ENCODE measurements at regions not wholly inside any gene's neighbourhood (a gene's known extent, or its start where the extent isn't known, plus 50 kb on each side); places are given as distances from the start of the nearest gene placed in this dataset.

DNA sequence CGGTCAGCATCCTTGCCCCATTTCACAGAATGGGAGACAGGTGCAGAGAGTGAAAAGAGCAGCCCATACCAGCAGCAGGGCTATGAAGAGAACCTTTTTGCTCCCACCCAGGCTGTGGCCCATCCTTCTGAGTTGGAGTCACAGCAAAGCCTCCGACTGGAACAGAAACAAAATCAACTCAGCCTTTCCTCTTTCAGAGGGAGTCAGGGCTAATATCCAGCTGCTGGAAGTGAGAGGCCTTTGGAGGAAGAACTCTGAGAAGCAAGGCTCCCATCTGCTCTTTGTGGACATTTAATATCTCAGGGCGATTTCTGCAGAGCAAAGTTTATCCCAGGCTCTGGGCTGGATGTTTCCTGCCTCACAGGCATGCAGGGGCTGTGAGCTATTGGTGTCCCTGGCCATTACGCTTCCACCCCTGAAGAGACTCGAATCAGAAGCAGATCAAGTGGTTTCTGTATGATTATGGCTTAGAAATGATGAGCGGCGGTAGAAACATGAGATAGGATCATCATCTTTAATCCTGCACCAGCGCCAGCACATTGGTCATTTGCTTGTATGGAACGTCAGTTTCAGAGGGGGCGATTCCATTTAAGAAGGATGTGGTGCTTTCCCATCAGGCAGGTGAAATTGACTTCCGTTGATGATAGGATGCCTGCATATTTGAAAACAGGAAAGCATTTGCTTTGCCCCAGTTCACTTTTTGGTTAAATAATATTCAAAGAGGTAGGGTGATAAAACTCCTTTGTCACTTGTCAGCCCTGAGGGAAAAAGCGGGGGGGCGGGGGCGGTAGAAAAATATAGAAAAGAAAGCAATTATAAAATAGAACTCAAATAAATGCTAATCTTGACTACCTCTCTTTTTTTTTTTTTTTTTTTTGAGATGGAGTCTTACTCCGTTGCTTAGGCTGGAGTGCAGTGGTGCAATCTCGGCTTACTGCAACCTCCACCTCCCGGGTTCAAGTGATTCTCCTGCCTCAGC lies 152.4 kb downstream of the LRRC30 start:
- TF ChIP-seq, protein P1, sequence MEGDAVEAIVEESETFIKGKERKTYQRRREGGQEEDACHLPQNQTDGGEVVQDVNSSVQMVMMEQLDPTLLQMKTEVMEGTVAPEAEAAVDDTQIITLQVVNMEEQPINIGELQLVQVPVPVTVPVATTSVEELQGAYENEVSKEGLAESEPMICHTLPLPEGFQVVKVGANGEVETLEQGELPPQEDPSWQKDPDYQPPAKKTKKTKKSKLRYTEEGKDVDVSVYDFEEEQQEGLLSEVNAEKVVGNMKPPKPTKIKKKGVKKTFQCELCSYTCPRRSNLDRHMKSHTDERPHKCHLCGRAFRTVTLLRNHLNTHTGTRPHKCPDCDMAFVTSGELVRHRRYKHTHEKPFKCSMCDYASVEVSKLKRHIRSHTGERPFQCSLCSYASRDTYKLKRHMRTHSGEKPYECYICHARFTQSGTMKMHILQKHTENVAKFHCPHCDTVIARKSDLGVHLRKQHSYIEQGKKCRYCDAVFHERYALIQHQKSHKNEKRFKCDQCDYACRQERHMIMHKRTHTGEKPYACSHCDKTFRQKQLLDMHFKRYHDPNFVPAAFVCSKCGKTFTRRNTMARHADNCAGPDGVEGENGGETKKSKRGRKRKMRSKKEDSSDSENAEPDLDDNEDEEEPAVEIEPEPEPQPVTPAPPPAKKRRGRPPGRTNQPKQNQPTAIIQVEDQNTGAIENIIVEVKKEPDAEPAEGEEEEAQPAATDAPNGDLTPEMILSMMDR (IDR thresholded peaks at IDR 0.05): no peak
- no peak for TF ChIP-seq EZH2 (IDR thresholded peaks at IDR 0.05; ENCODE audit: borderline replicate concordance, insufficient read depth, low read depth, low read length, poor library complexity, severe bottlenecking)
